Pancreas (tissue), 10 donors: ENCODE measurements at regions not wholly inside any gene's neighbourhood (a gene's known extent, or its start where the extent isn't known, plus 50 kb on each side); places are given as distances from the start of the nearest gene placed in this dataset.
A peak's percentile ranks its signal among the peaks of the same experiment; 100 is the strongest.

Experiments
- ATAC-seq, 4 donors: fragments of 200-7000 bp; cut with Tn5 transposase; one replicate each; pipeline versions ENCODE4 v1.8.0 to v1.9.1; 2020; ENCODE audit warnings: mild to moderate bottlenecking in 4 of 4, moderate library complexity in 4 of 4
- DNase-seq, 6 donors: peaks; one replicate each; pipeline ENCODE4 v3.0.0-alpha.2; 2020
- FAIRE-seq: peaks from 2 replicates; lab custom pipeline; 2012; peaks lifted over from hg19 to GRCh38; lab: Jason Lieb, UNC
- H3K27ac ChIP-seq, 4 donors: fragments of 200-600 bp; sonication (generic); 1 replicate in 3 of 4; 2 replicates in 1 of 4; pipeline versions ENCODE4 v1.5.0 to v1.8.0; 2020
- H3K27me3 ChIP-seq, 4 donors: fragments of 200-600 bp; one replicate each; pipeline ENCODE4 v1.8.0; 2021
- H3K36me3 ChIP-seq, 3 donors: fragments of 200-600 bp; sonication (generic) in 1 of 3; one replicate each; pipeline versions ENCODE4 v1.5.0 to v1.8.0; 2020 to 2021
- H3K4me1 ChIP-seq, 3 donors: fragments of 200-600 bp; one replicate each; pipeline ENCODE4 v1.8.0; 2021
- H3K4me3 ChIP-seq, 4 donors: fragments of 200-600 bp; sonication (generic) in 2 of 4; one replicate each; pipeline versions ENCODE4 v1.5.0 to v1.8.0; 2020 to 2021
- H3K9me3 ChIP-seq, 4 donors: fragments of 200-600 bp; one replicate each; pipeline ENCODE4 v1.8.0; 2021
- CTCF ChIP-seq, 4 donors: fragments of 200-600 bp; sonication (generic) in 3 of 4; IDR thresholded peaks; one replicate each; pipeline versions ENCODE4 v1.5.0 to v1.8.0; 2021; ENCODE audit warnings: antibody characterized with exemption in 4 of 4
- WGBS, 2 donors: extraction: QIAGEN DNeasy Blood & Tissue Kit; methylation state at CpG; one replicate each; pipeline ENCODE4 v1.1.7; 2013; 5-methylcytosine and 5-hydroxymethylcytosine counted together
- intact Hi-C, 3 donors: fragments of 100-400 bp; cut with DNase I; formaldehyde crosslinking; loops; one replicate each; pipeline versions ENCODE4 v1.11.1 to v1.14.2; 2022
- donor health status: healthy with polysubstance abuse.
- donor health status: DM: no; HTN: no; CAD: no; lungs with moderate emphysema.
- donor health status: DM: no; HTN: no; CAD: no.
- donor health status: control.
- donor health status: control.
- donor health status: Bipolar disorder and iron deficiency.
- donor health status: DM: yes; HTN: yes; CAD: no.
- donor health status: DM: no; HTN: no; CAD: no.
- donor health status: DM: no; HTN: no; CAD: no.
- donor health status: DM: yes; HTN: yes; CAD: no.

DNA sequence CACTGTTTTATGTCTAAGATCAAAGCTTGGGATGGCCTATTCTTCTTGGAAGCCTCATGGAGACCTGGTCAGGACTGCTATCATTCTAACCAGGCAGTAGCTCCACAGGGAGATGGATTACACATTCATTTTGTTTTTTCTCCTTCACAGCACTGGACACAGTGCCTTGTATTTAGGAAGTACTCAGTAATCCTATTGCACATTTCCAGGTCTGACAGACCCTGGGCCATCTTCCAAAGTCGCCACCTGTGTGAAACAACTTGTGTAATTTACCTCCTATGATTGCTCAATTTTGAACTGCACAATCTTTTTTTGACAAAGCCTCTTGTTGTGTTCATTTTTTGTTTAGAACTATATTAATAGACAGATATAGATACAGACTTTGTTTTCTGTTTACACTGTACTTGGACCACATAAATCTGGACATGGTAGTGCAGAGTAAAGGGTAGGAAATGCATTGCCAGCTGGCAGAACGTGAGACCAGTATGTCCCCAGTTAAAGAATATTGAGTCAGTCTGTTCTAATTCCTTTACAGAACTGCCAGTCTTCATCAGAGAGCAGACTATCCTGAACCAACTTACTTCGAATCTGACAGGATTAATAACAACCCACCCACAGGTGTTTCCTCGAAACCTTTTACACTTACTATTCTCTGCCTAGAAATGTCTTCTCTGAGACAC, 277.8 kb upstream of the CYRIA start:
- Histone ChIP-seq H3K27me3 (no peaks in the 10 kb centered on the region), H3K36me3 (no peaks in the 10 kb centered on the region), H3K4me3 (no peak overlapping the region), H3K27ac (no peak overlapping the region), H3K4me1 (peaks cover 0 to 3% (median 0%) of the 10 kb centered on the region in 3 donors), H3K9me3 (no peaks in the 10 kb centered on the region)
- no peak for TF ChIP-seq CTCF (IDR thresholded peaks at IDR 0.05)
- DNase-seq (peak in 5 of 6 donors; percentile 16 to 46 (median 28)), ATAC-seq (peak in 2 of 4 donors; percentile 80 to 88), FAIRE-seq (no peak)
- WGBS, 2 donors, result 40 to 51% methylated on average over 4 of the region's 4 CpGs
- intact Hi-C loops, result no loop called here

DNA sequence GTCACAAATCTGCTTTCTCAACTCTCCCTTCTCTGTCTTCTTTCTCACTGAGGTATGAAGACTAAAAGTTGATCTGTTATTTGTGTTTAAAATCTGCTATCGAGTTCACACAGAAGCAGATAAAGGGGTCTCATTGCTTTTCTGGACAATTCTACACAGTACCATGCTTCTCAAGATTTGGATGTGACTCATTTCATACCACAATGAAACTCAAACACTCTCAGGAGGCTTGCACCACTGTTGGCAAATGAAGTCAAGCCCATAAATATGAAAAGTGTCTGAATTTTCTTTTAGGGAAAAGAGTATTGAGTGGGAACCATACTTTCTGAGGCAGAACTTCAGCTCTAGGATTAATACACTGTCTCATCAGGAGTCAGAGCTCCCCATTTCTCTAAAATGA, 274.6 kb upstream of the CYRIA start:
- FAIRE-seq (no peak), ATAC-seq (no peak), DNase-seq (no peak)
- intact Hi-C loops, result no loop called here
- no peak for TF ChIP-seq CTCF (IDR thresholded peaks at IDR 0.05)
- H3K4me1 ChIP-seq, result peaks cover 0 to 3% (median 0%) of the 10 kb centered on the region in 3 donors
- WGBS, 2 donors, result 68 to 88% methylated on average over 1 of the region's 1 CpG
- no peak overlapping the region for H3K4me3 ChIP-seq
- H3K27me3 ChIP-seq, result no peaks in the 10 kb centered on the region
- H3K9me3 ChIP-seq, result no peaks in the 10 kb centered on the region
- H3K27ac ChIP-seq, result no peak overlapping the region
- no peaks in the 10 kb centered on the region for H3K36me3 ChIP-seq

DNA sequence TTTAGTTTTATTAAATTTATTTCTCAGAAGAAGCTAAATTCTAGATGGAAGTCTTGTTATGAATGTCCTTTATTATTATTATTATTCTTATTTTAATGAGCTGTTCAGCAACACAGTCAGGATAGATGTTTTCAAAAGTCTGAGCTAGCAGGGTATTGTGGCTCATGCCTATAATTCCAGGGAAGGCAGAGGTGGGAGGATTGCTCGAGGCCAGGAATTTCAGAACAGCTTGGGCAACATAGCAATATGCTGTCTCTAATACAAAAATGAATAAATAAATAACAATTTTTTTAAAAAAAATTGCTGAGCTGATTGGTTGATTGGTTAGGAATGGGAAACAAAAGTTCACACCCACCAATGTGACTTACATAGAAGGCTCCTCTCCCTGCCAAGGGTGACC, 274.1 kb upstream of the CYRIA start:
- no peak for ATAC-seq
- H3K9me3 ChIP-seq, result no peaks in the 10 kb centered on the region
- no peak for DNase-seq
- peaks cover 0 to 3% (median 0%) of the 10 kb centered on the region in 3 donors for H3K4me1 ChIP-seq
- FAIRE-seq, result no peak
- no peaks in the 10 kb centered on the region for H3K27me3 ChIP-seq
- intact Hi-C loops, result no loop called here
- WGBS, 2 donors, result 58 to 71% methylated on average over 1 of the region's 1 CpG
- H3K4me3 ChIP-seq, result no peak overlapping the region
- no peaks in the 10 kb centered on the region for H3K36me3 ChIP-seq
- H3K27ac ChIP-seq, result no peak overlapping the region
- no peak for TF ChIP-seq CTCF (IDR thresholded peaks at IDR 0.05)

GRCh38 chr2:16933355-16933754, 267.7 kb upstream of the CYRIA start:
- intact Hi-C loops, result no loop called here
- no peak for DNase-seq
- no peak for TF ChIP-seq CTCF (IDR thresholded peaks at IDR 0.05)
- FAIRE-seq, result no peak
- Histone ChIP-seq H3K27ac (no peak overlapping the region), H3K4me1 (no peaks in the 10 kb centered on the region), H3K36me3 (no peaks in the 10 kb centered on the region), H3K4me3 (no peak overlapping the region), H3K27me3 (no peaks in the 10 kb centered on the region), H3K9me3 (no peaks in the 10 kb centered on the region)
- 54 to 60% methylated on average over 4 of the region's 4 CpGs for WGBS, 2 donors
- no peak for ATAC-seq

DNA sequence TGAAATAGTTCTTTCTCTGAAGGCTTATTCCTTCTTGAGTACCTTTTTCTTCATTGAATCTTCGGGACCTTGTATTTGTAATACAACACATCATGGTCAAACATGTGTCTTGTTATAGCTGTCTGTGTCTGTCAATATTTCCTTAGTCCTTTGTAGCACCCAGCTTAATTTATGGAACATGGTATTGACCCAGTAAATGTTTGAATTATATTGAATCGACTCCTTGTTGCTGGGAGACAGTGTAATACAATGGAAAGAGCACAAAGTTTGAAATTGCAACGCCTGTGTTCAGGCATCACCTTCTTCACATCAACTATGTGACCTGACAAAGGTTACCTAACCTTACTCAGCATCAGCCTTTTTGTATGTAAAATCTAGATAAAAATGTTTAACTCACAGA, 267.2 kb upstream of the CYRIA start:
- no peak for ATAC-seq
- intact Hi-C loops, result no loop called here
- Histone ChIP-seq H3K27me3 (no peaks in the 10 kb centered on the region), H3K36me3 (no peaks in the 10 kb centered on the region), H3K4me3 (no peak overlapping the region), H3K4me1 (no peaks in the 10 kb centered on the region), H3K27ac (no peak overlapping the region), H3K9me3 (no peaks in the 10 kb centered on the region)
- no peak for DNase-seq
- 34 to 45% methylated on average over 3 of the region's 3 CpGs for WGBS, 2 donors
- FAIRE-seq, result no peak
- TF ChIP-seq CTCF (IDR thresholded peaks at IDR 0.05), result no peak
